Fibroblast of the aortic adventitia (primary cell): ENCODE measurements at regions not wholly inside any gene's neighbourhood (a gene's known extent, or its start where the extent isn't known, plus 50 kb on each side); places are given as distances from the start of the nearest gene placed in this dataset.

Source experiments
- DNase-seq: peaks from one replicate; pipeline ENCODE4 v3.0.0-alpha.2; 2010; ENCODE audit warnings: low read depth
- H3K4me3 ChIP-seq: 2 replicates; pipeline ENCODE4 v1.5.1; 2011; ENCODE audit warnings: low read depth, mild to moderate bottlenecking, control low read depth, low read length, moderate library complexity
- TF ChIP-seq, protein P1 (sequence below): IDR thresholded peaks from 2 replicates; pipeline ENCODE4 v1.5.1; 2011; ENCODE audit warnings: mild to moderate bottlenecking, low read length, control low read depth, inconsistent platforms; ENCODE audit not compliant: insufficient read depth

DNA sequence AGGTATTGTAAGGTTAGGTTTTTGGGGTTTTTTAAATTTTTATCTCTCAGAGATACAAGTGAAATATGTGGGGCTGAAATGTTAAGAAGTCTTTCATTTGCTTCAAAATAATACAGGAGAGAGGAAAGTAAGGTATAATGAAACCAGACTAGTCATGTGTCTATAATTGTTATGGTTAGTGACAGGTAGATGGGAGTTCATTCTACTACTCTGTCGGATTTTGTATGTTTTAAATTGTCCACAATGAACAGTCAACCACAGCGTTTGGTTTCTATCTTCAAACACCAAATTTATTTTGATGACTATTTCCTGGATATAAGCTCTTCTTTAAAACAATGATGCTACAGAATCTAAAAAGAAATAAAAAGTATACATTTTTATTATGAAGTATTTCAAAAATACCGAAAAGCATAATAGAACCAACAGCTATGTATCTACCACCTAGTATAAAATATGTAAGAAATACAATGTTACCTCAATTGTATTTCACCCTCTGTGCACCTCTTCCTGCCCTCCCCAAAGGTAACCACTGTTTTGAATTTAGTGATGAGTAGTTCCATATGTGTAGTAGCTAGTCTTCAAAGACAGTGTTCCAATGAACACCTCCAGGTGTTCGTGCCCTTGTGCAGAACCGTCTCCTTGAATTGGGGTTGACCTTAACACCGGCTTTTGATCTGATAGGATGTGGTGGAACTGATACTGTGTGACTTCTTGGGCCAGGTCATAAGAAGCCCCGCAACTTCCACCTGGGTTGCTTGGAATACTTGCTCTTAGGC, 74.8 kb upstream of the CDK1 start:
- H3K4me3 ChIP-seq, result no peak overlapping the region
- TF ChIP-seq, protein P1, sequence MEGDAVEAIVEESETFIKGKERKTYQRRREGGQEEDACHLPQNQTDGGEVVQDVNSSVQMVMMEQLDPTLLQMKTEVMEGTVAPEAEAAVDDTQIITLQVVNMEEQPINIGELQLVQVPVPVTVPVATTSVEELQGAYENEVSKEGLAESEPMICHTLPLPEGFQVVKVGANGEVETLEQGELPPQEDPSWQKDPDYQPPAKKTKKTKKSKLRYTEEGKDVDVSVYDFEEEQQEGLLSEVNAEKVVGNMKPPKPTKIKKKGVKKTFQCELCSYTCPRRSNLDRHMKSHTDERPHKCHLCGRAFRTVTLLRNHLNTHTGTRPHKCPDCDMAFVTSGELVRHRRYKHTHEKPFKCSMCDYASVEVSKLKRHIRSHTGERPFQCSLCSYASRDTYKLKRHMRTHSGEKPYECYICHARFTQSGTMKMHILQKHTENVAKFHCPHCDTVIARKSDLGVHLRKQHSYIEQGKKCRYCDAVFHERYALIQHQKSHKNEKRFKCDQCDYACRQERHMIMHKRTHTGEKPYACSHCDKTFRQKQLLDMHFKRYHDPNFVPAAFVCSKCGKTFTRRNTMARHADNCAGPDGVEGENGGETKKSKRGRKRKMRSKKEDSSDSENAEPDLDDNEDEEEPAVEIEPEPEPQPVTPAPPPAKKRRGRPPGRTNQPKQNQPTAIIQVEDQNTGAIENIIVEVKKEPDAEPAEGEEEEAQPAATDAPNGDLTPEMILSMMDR, result no peak
- DNase-seq, result no peak

DNA sequence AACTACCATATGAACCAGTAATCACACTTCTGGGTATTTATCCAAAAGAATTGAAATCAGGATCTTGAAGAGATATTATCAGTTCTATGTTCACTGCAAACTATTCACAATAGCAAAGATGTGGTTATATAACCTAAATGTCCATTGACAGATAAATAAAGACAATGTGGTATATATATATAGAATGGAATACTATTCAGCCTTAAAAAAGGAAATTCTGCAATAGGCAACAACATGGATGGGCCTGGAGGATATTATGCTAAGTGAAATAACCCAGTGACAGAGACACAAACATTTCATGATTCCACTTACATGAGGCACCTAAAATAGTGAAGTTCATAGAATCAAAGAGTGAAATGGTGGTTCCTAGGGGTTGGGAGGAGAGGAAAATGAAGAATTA, 90.6 kb upstream of the CDK1 start:
- no peak overlapping the region for H3K4me3 ChIP-seq
- TF ChIP-seq, protein P1, result no peak
- no peak for DNase-seq

DNA sequence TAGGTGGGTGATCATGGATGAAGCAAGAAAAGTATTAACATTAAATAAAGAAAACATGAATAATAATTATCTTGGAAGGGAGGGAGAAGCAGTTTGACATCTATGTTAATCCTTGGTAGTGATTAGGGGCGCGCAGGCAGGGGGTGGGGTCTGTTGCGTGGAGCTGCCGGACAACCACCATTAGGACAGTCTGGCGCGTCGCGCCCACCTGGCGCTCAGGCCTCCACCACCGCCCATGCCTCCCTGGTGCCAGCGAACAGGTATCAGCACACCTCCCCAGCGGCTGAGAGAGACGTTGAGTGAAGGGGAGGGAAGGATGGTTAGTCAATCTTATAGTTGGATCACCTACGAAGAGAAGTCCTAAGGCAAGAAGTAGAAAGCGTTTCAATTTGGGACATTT, 94.2 kb upstream of the CDK1 start:
- TF ChIP-seq, protein P1, result no peak
- H3K4me3 ChIP-seq, result no peak overlapping the region

DNA sequence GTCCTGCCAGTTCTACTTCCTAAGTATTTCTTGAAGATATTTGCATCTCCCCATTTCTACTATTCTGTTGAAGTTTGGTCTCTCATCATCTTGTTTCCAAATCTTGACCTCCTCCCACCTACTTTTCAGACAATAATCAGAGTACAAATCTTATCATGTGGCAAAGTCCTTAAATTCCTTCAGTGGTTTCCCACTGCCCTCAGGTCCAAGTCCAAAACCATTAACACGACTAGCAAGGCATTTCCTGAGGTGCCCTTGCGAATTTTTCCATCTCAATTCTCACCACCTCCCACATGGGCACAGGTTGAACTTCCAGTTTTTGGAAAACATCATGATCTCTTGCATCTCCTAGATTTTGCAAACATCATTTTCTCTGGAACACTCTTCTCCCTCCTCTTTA, 97.2 kb upstream of the CDK1 start:
- TF ChIP-seq, protein P1, result no peak
- no peak overlapping the region for H3K4me3 ChIP-seq
- no peak for DNase-seq

More for the DNA sequence above, 94.2 kb upstream of the CDK1 start:
- DNase-seq, result no peak

DNA sequence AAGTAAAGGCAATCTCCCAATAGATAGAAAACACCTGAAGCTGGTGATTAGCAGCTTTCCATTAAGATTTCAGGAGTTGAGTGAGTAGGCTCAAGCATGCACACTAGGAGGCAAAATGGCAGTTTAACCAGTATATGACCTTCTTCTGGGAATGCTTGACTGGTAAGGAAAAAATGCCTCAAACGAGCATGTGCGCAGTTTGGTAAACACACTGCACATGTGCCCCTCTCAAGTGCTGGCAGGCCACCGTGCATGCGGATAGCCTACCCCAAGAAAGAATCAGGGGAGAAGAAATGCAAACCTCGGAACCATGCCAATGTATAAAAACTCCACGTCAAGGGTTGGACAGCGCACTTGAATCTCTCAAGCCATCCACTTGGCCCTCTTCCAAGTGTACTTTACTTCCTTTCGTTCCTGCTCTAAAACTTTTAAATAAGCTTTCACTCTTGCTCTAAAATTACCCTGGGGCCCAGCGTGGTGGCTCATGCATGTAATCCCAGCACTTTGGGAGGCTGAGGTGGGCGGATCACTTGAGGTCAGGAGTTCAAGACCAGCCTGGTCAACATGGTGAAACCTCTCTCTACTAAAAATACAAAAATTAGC, 98.8 kb upstream of the CDK1 start:
- no peak for DNase-seq
- TF ChIP-seq, protein P1, result no peak
- no peak overlapping the region for H3K4me3 ChIP-seq

DNA sequence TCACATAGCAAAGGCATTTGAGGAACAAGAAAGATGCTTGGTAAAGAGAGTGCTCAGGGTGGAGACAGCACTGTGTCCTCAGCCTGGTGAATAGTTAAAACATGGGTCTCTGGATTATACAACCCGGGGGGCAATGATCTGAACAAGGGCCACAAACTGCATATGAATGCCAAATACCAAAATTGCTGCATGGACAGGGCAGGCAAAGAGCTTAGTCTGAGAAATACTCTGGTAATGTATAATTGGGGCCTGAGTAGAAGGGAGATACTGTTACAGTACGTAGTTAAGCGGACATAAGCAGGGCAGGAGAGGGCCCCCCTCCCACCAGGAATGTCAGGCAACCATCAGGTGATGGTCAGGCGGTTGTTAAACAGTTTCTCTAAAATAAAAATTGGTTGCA, 99.3 kb upstream of the CDK1 start:
- TF ChIP-seq, protein P1, result no peak
- H3K4me3 ChIP-seq, result no peak overlapping the region
- no peak for DNase-seq
